H1 (cell line): ENCODE measurements at regions not wholly inside any gene's neighbourhood (a gene's known extent, or its start where the extent isn't known, plus 50 kb on each side); places are given as distances from the start of the nearest gene placed in this dataset.

Experiments used
- FOSL1 ChIP-seq: IDR thresholded peaks from 2 replicates; pipeline ENCODE4 v1.6.1; 2011; ENCODE audit warnings: mild to moderate bottlenecking, low read depth, low read length, moderate library complexity; ENCODE audit not compliant: insufficient read depth
- MAFK ChIP-seq: IDR thresholded peaks from 2 replicates; pipeline ENCODE4 v1.6.1; 2012; ENCODE audit warnings: low read depth, mild to moderate bottlenecking, improper control_type of control experiment, low read length
- NRF1 ChIP-seq: IDR thresholded peaks from 2 replicates; pipeline ENCODE4 v1.6.1; 2011; ENCODE audit warnings: mild to moderate bottlenecking, low read depth, low read length, improper control_type of control experiment
- POLR2AphosphoS5 ChIP-seq: IDR thresholded peaks from 2 replicates; pipeline ENCODE4 v1.6.1; 2011; ENCODE audit warnings: low read depth, low read length
- USF2 ChIP-seq: IDR thresholded peaks from 2 replicates; pipeline ENCODE4 v1.6.1; 2011; ENCODE audit warnings: low read length, improper control_type of control experiment
- TF ChIP-seq, protein P1 (sequence below): IDR thresholded peaks from 2 replicates; pipeline ENCODE4 v1.6.1; 2012; ENCODE audit warnings: inconsistent platforms

DNA sequence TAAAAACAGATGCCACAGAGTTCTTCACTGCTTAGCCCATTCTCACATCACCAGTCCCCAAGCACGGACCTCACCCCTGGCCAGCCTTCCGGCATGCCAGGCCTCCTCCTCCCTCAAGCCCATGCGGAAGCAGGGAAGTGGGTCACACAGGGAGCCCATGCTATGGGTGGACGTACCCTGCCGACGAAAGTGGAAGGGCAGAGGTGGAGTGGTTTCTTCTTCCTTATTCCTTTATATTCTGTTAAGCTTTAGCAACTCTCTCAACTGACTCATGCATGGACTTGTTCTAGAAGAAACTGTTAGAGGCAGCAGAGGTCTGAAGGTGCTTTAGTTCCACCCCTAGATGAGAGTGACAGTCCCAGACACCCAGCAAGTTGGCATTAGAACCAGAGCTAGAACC, 118.6 kb downstream of the LY86 start (continued):
- no peak for TF ChIP-seq NRF1
- TF ChIP-seq, protein P1, sequence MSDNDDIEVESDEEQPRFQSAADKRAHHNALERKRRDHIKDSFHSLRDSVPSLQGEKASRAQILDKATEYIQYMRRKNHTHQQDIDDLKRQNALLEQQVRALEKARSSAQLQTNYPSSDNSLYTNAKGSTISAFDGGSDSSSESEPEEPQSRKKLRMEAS: no peak
- TF ChIP-seq MAFK: no peak
- TF ChIP-seq USF2: no peak
- TF ChIP-seq POLR2AphosphoS5: no peak
- no peak for TF ChIP-seq FOSL1
- TF ChIP-seq, all 59 proteins: peak for 0
